B cell (primary cell): ENCODE measurements at regions not wholly inside any gene's neighbourhood (a gene's known extent, or its start where the extent isn't known, plus 50 kb on each side); places are given as distances from the start of the nearest gene placed in this dataset.

ENCODE experiments used
- ATAC-seq: fragments of 200-7000 bp; cut with Tn5 transposase; one replicate; pipeline ENCODE4 v1.10.0; 2021; ENCODE audit warnings: low read depth, mild to moderate bottlenecking, moderate number of reproducible peaks, moderate library complexity
- CTCF ChIA-PET: fragments of 350-600 bp; sonication (Branson Sonifier 250); formaldehyde crosslinking; loops from one replicate; lab custom pipeline; 2021; ENCODE audit warnings: antibody characterized with exemption, inconsistent platforms; lab: Charles Lee
- POLR2A ChIA-PET: fragments of 350-600 bp; sonication (Branson Sonifier 250); formaldehyde crosslinking; loops from one replicate; lab custom pipeline; 2021; ENCODE audit warnings: antibody characterized with exemption; lab: Charles Lee
- DNase-seq: peaks from one replicate; pipeline ENCODE4 v3.0.0; 2013
- H2AFZ ChIP-seq: 2 replicates; pipeline ENCODE4 v1.6.1; 2012; ENCODE audit warnings: mild to moderate bottlenecking, low read depth, low read length; ENCODE audit not compliant: insufficient read depth, poor library complexity, severe bottlenecking
- H3K27ac ChIP-seq, 2 donors: 1 replicate in 1 of 2; 2 replicates in 1 of 2; pipeline ENCODE4 v1.5.1; 2012 to 2013; ENCODE audit warnings: low read length in 2 of 2, mild to moderate bottlenecking in 2 of 2, moderate library complexity in 1 of 2
- H3K27me3 ChIP-seq, 4 experiments: fragments of 200-600 bp in 1 of 4; sonication (generic) in 1 of 4; replicated peaks in 1 of 4; 1 replicate in 2 of 4; 2 replicates in 2 of 4; pipeline versions ENCODE4 v1.6.1 to v1.7.0; 2013 to 2016; ENCODE audit warnings: low read length in 3 of 4, mild to moderate bottlenecking in 2 of 4, mixed read lengths in 1 of 4, moderate library complexity in 1 of 4; ENCODE audit not compliant: insufficient read depth in 4 of 4, control insufficient read depth in 3 of 4; ENCODE audit errors: control extremely low read depth in 1 of 4
- H3K36me3 ChIP-seq, 2 experiments: replicated peaks in 1 of 2; 1 replicate in 1 of 2; 2 replicates in 1 of 2; pipeline versions ENCODE4 v1.6.1 to v1.7.1; 2013; ENCODE audit warnings: low read length in 1 of 2; ENCODE audit not compliant: insufficient read depth in 2 of 2, control insufficient read depth in 1 of 2; ENCODE audit errors: control extremely low read depth in 1 of 2, extremely low read depth in 1 of 2
- H3K4me1 ChIP-seq, 2 donors: fragments of 200-600 bp in 1 of 2; sonication (generic) in 1 of 2; 1 replicate in 1 of 2; 2 replicates in 1 of 2; pipeline versions ENCODE4 v1.5.1 to v1.6.1; 2013 to 2017; ENCODE audit warnings: low read length in 2 of 2; ENCODE audit not compliant: control insufficient read depth in 2 of 2, insufficient read depth in 2 of 2
- H3K4me2 ChIP-seq: replicated peaks from 2 replicates; pipeline ENCODE3; 2012; ENCODE audit warnings: mild to moderate bottlenecking, low read depth, low read length; ENCODE audit not compliant: poor library complexity, severe bottlenecking
- H3K4me3 ChIP-seq, 5 experiments: fragments of 200-600 bp in 1 of 5; sonication (generic) in 1 of 5; 1 replicate in 3 of 5; 2 replicates in 2 of 5; pipeline versions ENCODE4 v1.5.1 to v1.7.0; 2011 to 2016; ENCODE audit warnings: low read length in 4 of 5, mild to moderate bottlenecking in 4 of 5, low read depth in 2 of 5, control low read depth in 1 of 5, moderate library complexity in 1 of 5; ENCODE audit not compliant: insufficient read depth in 1 of 5; ENCODE audit errors: control extremely low read depth in 1 of 5, extremely low read depth in 1 of 5
- H3K79me2 ChIP-seq: fragments of 200-600 bp; sonication (generic); one replicate; pipeline ENCODE4 v1.6.0; 2016; ENCODE audit warnings: low read length; ENCODE audit not compliant: control insufficient read depth, insufficient read depth
- H3K9ac ChIP-seq: fragments of 200-600 bp; sonication (generic); 2 replicates; pipeline ENCODE4 v1.6.1; 2017; ENCODE audit warnings: mild to moderate bottlenecking, low read length, moderate library complexity
- H3K9me3 ChIP-seq, 3 donors: one replicate each; pipeline versions ENCODE4 v1.6.1 to v1.7.1; 2013; ENCODE audit warnings: low read length in 2 of 3; ENCODE audit not compliant: control insufficient read depth in 2 of 3, insufficient read depth in 1 of 3; ENCODE audit errors: control extremely low read depth in 1 of 3
- H4K20me1 ChIP-seq: 2 replicates; pipeline ENCODE4 v1.6.0; 2012; ENCODE audit warnings: mild to moderate bottlenecking, low read length; ENCODE audit not compliant: insufficient read depth, control insufficient read depth, poor library complexity, severe bottlenecking
- H3K27ac Mint-ChIP-seq: one replicate; pipeline ENCODE4 v1.8.0; 2021; ENCODE audit warnings: mixed read lengths
- H3K27me3 Mint-ChIP-seq: one replicate; pipeline ENCODE4 v1.8.0; 2021; ENCODE audit warnings: mixed read lengths
- H3K4me1 Mint-ChIP-seq: one replicate; pipeline ENCODE4 v1.8.0; 2021; ENCODE audit warnings: mixed read lengths
- H3K4me3 Mint-ChIP-seq: one replicate; pipeline ENCODE4 v1.8.0; 2021; ENCODE audit warnings: mixed read lengths
- H3K9me3 Mint-ChIP-seq: one replicate; pipeline ENCODE4 v1.8.0; 2022; ENCODE audit warnings: mixed read lengths; ENCODE audit not compliant: insufficient read depth
- EZH2 ChIP-seq: IDR thresholded peaks from 2 replicates; pipeline ENCODE4 v1.6.1; 2012; ENCODE audit warnings: borderline replicate concordance, low read depth, mild to moderate bottlenecking, moderate library complexity, low read length; ENCODE audit not compliant: insufficient read depth, poor library complexity, severe bottlenecking
- WGBS: methylation state at CpG from one replicate; pipeline ENCODE4 v1.1.5; 2013; ENCODE audit warnings: missing lambda C conversion rate; ENCODE audit not compliant: insufficient coverage; 5-methylcytosine and 5-hydroxymethylcytosine counted together
- intact Hi-C: fragments of 100-400 bp; cut with micrococcal nuclease; formaldehyde crosslinking; loops from one replicate; pipeline ENCODE4 v1.10.0; 2022
- TF ChIP-seq, protein P1 (sequence below): fragments of 200-600 bp; IDR thresholded peaks from one replicate; pipeline ENCODE4 v1.8.0; 2022; ENCODE audit warnings: antibody characterized with exemption, mild to moderate bottlenecking

DNA sequence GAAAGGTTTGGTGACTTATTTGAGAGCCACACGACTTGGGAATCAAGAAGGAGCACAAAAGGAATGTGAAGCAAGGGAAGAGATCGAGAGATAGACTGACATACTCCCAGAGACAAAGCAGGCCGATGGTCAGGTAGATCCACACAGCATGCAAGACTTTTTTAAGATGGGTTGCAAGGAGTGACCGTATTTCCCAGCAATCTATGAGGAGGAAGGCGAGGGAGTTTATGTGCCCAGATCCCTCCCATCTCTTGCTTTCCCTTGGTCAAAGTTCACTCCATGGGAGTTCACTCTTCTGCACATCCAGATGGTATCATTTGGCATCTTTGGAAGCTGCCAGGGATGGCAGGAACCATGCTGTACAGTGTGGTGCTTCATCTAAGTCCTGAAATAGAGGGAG, 148.9 kb downstream of the RMI1 start:
- no peak overlapping the region for H3K4me2 ChIP-seq
- H3K27me3 ChIP-seq = peaks cover 0 to 4% (median 0%) of the 10 kb centered on the region in 4 experiments
- H3K79me2 ChIP-seq = no peaks in the 10 kb centered on the region
- H3K9ac ChIP-seq = no peak overlapping the region
- TF ChIP-seq, protein P1, sequence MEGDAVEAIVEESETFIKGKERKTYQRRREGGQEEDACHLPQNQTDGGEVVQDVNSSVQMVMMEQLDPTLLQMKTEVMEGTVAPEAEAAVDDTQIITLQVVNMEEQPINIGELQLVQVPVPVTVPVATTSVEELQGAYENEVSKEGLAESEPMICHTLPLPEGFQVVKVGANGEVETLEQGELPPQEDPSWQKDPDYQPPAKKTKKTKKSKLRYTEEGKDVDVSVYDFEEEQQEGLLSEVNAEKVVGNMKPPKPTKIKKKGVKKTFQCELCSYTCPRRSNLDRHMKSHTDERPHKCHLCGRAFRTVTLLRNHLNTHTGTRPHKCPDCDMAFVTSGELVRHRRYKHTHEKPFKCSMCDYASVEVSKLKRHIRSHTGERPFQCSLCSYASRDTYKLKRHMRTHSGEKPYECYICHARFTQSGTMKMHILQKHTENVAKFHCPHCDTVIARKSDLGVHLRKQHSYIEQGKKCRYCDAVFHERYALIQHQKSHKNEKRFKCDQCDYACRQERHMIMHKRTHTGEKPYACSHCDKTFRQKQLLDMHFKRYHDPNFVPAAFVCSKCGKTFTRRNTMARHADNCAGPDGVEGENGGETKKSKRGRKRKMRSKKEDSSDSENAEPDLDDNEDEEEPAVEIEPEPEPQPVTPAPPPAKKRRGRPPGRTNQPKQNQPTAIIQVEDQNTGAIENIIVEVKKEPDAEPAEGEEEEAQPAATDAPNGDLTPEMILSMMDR = no peak
- TF ChIP-seq EZH2 = no peak
- CTCF ChIA-PET = no interaction called here
- no peaks in the 10 kb centered on the region for H4K20me1 ChIP-seq
- no peaks in the 10 kb centered on the region for H3K36me3 ChIP-seq
- WGBS = 78% methylated on average over 5 of the region's 5 CpGs
- POLR2A ChIA-PET = no interaction called here
- H3K4me1 ChIP-seq = no peaks in the 10 kb centered on the region
- Mint-ChIP-seq H3K4me1 (no peaks in the 10 kb centered on the region), H3K9me3 (no peaks in the 10 kb centered on the region), H3K27ac (no peak overlapping the region), H3K27me3 (peaks cover 25% of the 10 kb centered on the region), H3K4me3 (no peak overlapping the region)
- no peaks in the 10 kb centered on the region for H3K9me3 ChIP-seq
- ATAC-seq (no peak), DNase-seq (no peak)
- H3K4me3 ChIP-seq = no peak overlapping the region
- no peak overlapping the region for H2AFZ ChIP-seq
- H3K27ac ChIP-seq = no peak overlapping the region
- intact Hi-C loops = no loop called here

DNA sequence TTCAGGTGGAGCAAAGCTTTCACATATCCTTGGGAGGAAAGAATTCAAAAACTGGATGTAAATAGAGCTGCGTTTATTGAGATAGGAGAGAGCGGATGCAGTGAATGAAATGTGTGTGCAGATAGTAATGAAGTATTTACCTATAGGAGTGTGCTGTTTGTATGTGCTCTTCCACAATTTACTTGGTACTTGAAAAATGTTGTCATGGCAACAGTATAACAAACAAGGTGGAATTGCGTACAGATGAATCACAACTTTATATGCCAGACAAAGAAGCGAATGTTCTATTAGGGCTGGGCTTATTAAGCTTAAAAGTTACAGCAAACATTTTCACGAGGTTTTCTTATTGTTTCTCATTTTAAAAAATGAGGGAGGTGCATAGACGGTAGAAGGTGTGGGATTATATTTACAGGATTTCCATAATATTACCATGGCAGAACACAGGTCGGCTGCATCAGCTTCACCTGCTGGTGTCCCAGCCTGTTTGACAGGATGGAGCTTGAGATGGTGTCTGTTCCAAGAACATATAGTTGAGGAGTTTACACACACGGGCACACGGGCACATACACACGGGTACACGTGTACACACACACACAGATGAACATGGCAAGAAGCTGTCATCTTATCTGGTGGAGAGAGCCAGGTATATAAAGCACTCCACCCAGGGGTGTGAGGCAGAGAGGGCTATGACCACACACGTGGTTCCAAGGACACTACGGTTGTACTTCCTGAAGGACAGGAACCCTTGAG, 155.7 kb downstream of the RMI1 start:
- Mint-ChIP-seq H3K4me3 (no peak overlapping the region), H3K9me3 (no peaks in the 10 kb centered on the region), H3K27me3 (peaks cover 43% of the 10 kb centered on the region), H3K27ac (no peak overlapping the region), H3K4me1 (peaks cover 16% of the 10 kb centered on the region)
- Histone ChIP-seq H2AFZ (no peak overlapping the region), H4K20me1 (no peaks in the 10 kb centered on the region), H3K36me3 (no peaks in the 10 kb centered on the region), H3K4me1 (peaks cover 6 to 14% of the 10 kb centered on the region in 2 donors), H3K9me3 (no peaks in the 10 kb centered on the region), H3K9ac (no peak overlapping the region), H3K27me3 (peaks cover 0 to 20% (median 10%) of the 10 kb centered on the region in 4 experiments), H3K4me2 (no peak overlapping the region), H3K4me3 (no peak overlapping the region), H3K27ac (no peak overlapping the region), H3K79me2 (no peaks in the 10 kb centered on the region)
- TF ChIP-seq EZH2 = no peak
- TF ChIP-seq, protein P1 = no peak
- CTCF ChIA-PET = interaction anchor here (1.5 kb wide), 1 partner anchor 36 kb away, joined by 6 read pairs; no protein-coding TSS in a partner anchor
- POLR2A ChIA-PET = no interaction called here
- WGBS = 86% methylated on average over 6 of the region's 13 CpGs
- intact Hi-C loops = no loop called here
- no peak for DNase-seq
- no peak for ATAC-seq
